Activated CD4-positive, alpha-beta T cell treated with anti-CD3 and anti-CD28 coated beads for 1 hour (primary cell): ENCODE measurements at regions not wholly inside any gene's neighbourhood (a gene's known extent, or its start where the extent isn't known, plus 50 kb on each side); places are given as distances from the start of the nearest gene placed in this dataset.

Source experiments
- DNase-seq: peaks from one replicate; pipeline ENCODE4 v3.0.0-alpha.2; 2020

- DNase-seq, result no peak
Observed at GRCh38 chr3:13688824-13689223, 139.9 kb downstream of the FBLN2 start.

GRCh38 chr3:13688034-13688433 lies 139.1 kb downstream of the FBLN2 start:
- DNase-seq, result no peak
